GM13977 (cell line): ENCODE measurements at regions not wholly inside any gene's neighbourhood (a gene's known extent, or its start where the extent isn't known, plus 50 kb on each side); places are given as distances from the start of the nearest gene placed in this dataset.

ENCODE experiments used
- DNase-seq: peaks from one replicate; pipeline ENCODE4 v3.0.0; 2012; ENCODE audit warnings: low spot score
- CTCF ChIP-seq: IDR thresholded peaks from 2 replicates; pipeline ENCODE4 v1.5.1; 2012; ENCODE audit warnings: mild to moderate bottlenecking, control low read depth; ENCODE audit not compliant: insufficient read depth; ENCODE audit errors: extremely low read depth, missing control alignments
- in situ Hi-C: fragments of 300-500 bp; cut with MboI; formaldehyde crosslinking; loops from one replicate; pipeline ENCODE4 v1.12.0; 2022; ENCODE audit warnings: low sequenced_read_pairs, low pct_unique_long_range_greater_than_20kb, mixed read lengths, inconsistent platforms; ENCODE audit not compliant: unreplicated experiment

- in situ Hi-C loops = no loop called here
- TF ChIP-seq CTCF = no peak
Observed at GRCh38 chr21:43302769-43303168, 124.2 kb downstream of the SIK1 start.

GRCh38 chr21:43302062-43302700 is 124.8 kb downstream of the SIK1 start:
- no peak for TF ChIP-seq CTCF
- DNase-seq = no peak
- in situ Hi-C loops = no loop called here

More at GRCh38 chr21:43302769-43303168, 124.2 kb downstream of the SIK1 start:
- DNase-seq = no peak

DNA sequence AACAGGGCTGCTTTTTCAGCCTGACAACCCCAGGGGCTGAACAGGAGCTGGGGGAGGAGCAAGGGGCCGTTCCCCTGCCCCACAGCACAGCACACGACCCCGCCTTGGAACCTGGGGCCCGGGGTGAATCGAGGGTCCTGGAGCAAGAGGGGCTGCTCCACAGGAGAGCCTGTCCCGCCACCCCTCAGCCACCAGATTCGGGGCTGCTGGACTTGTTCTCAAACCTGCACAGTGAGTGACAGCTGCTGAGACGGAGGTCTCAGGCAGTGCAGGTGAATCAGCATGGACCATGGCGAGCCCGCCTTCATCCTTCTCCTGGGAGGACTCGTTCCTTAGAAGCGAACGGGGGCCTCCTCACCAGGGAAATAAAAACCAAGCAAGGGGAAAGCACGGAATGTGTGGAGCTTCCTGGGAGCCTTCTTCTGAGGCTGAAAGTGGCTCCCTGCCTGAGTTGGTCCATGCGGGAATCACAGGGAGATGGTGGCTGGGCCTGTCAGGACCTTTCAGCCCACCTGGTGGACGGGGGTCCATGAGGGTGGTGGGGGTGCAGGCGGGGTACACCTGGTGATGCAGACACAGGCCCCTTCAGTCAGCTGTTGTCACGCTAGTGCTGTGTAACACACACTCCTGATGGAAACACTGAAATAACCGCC is 125.4 kb downstream of the SIK1 start:
- in situ Hi-C loops = no loop called here

GRCh38 chr21:43300496-43301408 is 126.2 kb downstream of the SIK1 start:
- no peak for DNase-seq
- in situ Hi-C loops = no loop called here
- TF ChIP-seq CTCF = no peak

More for the DNA sequence above, 125.4 kb downstream of the SIK1 start:
- DNase-seq = no peak
- TF ChIP-seq CTCF = no peak

DNA sequence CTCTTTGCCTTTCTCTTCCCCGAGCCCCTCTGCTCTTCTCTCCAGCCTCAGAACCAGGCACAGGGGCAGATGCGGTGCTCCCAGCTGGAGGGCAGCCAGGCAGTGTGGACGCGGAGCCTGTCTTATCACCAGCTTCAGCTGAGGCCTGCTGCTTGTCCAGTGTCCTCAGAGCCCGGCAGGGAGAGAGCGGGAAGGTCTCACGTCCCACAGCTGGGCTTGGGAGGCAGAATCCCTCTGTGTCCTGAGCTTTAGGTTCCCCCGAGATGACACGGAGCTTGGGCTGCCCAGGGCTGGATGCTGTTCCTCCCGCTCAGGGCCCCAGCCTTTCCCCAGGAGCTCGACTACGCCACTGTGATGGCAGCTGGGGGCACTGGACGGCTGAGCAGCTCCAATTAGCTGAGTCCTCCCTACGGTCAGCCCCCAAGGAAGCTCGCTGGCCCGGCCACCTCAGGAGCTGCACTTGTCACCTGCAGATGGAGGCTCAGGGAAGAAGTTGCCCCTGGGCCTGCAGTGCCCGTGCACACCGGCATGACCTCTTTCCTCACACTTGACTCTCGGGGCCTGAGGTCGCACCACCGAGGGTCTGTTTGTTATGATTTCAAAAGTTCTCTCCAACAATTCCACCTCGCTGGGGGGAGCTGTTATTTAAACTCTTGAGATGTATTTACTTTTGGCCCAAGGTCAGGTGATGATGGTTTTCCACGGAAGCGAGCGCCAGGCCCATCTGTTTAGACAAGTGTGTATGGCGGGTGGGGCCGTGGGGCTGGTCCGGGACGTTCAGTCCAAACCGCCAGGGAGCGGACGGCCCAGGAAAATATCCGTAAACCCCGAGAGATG is 127.3 kb downstream of the SIK1 start:
- no peak for DNase-seq
- in situ Hi-C loops = no loop called here
- TF ChIP-seq CTCF = no peak
